ENCODE measurements at regions not wholly inside any gene's neighbourhood (a gene's known extent, or its start where the extent isn't known, plus 50 kb on each side); places are given as distances from the start of the nearest gene placed in this dataset.

- H3K27ac ChIP-seq (replicated peaks), result no peak overlapping the region
- H3K27me3 ChIP-seq (ENCODE audit: insufficient read depth, poor library complexity, severe bottlenecking), result no peaks in the 10 kb centered on the region
- no peak overlapping the region for H3K4me3 ChIP-seq (replicated peaks; ENCODE audit: insufficient read depth, low read length)
- TF ChIP-seq POLR2AphosphoS5 (IDR thresholded peaks at IDR 0.05; ENCODE audit: low read depth) (no peak), GABPA (IDR thresholded peaks at IDR 0.05; ENCODE audit: low read depth) (no peak), SPI1 (IDR thresholded peaks at IDR 0.05; ENCODE audit: borderline replicate concordance, low read depth) (no peak), CTCF (IDR thresholded peaks at IDR 0.05; ENCODE audit: insufficient read depth, low read length) (no peak)
- TF ChIP-seq, protein P1, sequence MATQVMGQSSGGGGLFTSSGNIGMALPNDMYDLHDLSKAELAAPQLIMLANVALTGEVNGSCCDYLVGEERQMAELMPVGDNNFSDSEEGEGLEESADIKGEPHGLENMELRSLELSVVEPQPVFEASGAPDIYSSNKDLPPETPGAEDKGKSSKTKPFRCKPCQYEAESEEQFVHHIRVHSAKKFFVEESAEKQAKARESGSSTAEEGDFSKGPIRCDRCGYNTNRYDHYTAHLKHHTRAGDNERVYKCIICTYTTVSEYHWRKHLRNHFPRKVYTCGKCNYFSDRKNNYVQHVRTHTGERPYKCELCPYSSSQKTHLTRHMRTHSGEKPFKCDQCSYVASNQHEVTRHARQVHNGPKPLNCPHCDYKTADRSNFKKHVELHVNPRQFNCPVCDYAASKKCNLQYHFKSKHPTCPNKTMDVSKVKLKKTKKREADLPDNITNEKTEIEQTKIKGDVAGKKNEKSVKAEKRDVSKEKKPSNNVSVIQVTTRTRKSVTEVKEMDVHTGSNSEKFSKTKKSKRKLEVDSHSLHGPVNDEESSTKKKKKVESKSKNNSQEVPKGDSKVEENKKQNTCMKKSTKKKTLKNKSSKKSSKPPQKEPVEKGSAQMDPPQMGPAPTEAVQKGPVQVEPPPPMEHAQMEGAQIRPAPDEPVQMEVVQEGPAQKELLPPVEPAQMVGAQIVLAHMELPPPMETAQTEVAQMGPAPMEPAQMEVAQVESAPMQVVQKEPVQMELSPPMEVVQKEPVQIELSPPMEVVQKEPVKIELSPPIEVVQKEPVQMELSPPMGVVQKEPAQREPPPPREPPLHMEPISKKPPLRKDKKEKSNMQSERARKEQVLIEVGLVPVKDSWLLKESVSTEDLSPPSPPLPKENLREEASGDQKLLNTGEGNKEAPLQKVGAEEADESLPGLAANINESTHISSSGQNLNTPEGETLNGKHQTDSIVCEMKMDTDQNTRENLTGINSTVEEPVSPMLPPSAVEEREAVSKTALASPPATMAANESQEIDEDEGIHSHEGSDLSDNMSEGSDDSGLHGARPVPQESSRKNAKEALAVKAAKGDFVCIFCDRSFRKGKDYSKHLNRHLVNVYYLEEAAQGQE (IDR thresholded peaks at IDR 0.05; ENCODE audit: insufficient replicate concordance, low read depth), result no peak
- no peak for DNase-seq (ENCODE audit: low read depth in 1 of 2, low spot score in 1 of 2)
These were observed 279.0 kb upstream of the EPHA3 start for GRCh38 chr3:88828466-88828865.

DNA sequence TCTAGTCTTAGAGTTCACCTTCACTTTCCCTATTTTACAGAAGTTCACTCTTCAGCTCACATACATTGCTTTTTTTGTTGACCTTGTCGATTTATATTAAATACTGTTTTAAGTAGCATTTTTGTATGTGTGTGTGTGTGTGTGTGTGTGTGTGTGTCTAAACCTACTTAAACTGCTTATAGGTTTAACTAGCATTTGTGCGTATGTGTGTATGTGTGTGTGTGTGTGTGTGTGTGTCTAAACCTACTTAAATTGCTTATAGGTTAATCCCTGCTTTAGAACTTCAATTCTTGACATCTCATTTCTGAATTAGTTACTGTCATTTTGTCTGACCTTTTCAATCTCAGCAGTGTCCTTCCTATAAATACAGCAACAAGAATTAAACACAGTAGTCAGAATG lies 254.8 kb upstream of the EPHA3 start:
- TF ChIP-seq CTCF (IDR thresholded peaks at IDR 0.05; ENCODE audit: insufficient read depth, low read length) (no peak), SPI1 (IDR thresholded peaks at IDR 0.05; ENCODE audit: borderline replicate concordance, low read depth) (no peak), POLR2AphosphoS5 (IDR thresholded peaks at IDR 0.05; ENCODE audit: low read depth) (no peak), GABPA (IDR thresholded peaks at IDR 0.05; ENCODE audit: low read depth) (no peak)
- TF ChIP-seq, protein P1 (IDR thresholded peaks at IDR 0.05; ENCODE audit: insufficient replicate concordance, low read depth), result no peak
- Histone ChIP-seq H3K27me3 (ENCODE audit: insufficient read depth, poor library complexity, severe bottlenecking) (no peaks in the 10 kb centered on the region), H3K4me3 (replicated peaks; ENCODE audit: insufficient read depth, low read length) (no peak overlapping the region), H3K27ac (replicated peaks) (no peak overlapping the region)
- no peak for DNase-seq (ENCODE audit: low read depth in 1 of 2, low spot score in 1 of 2)

GRCh38 chr3:88863196-88863595 lies 244.2 kb upstream of the EPHA3 start:
- DNase-seq (ENCODE audit: low read depth in 1 of 2, low spot score in 1 of 2), result no peak
- no peaks in the 10 kb centered on the region for H3K27me3 ChIP-seq (ENCODE audit: insufficient read depth, poor library complexity, severe bottlenecking)
- TF ChIP-seq CTCF (IDR thresholded peaks at IDR 0.05; ENCODE audit: insufficient read depth, low read length), result no peak
- TF ChIP-seq, protein P1 (IDR thresholded peaks at IDR 0.05; ENCODE audit: insufficient replicate concordance, low read depth), result no peak
- no peak for TF ChIP-seq SPI1 (IDR thresholded peaks at IDR 0.05; ENCODE audit: borderline replicate concordance, low read depth)
- no peak for TF ChIP-seq POLR2AphosphoS5 (IDR thresholded peaks at IDR 0.05; ENCODE audit: low read depth)
- no peak for TF ChIP-seq GABPA (IDR thresholded peaks at IDR 0.05; ENCODE audit: low read depth)
- H3K27ac ChIP-seq (replicated peaks), result no peak overlapping the region
- H3K4me3 ChIP-seq (replicated peaks; ENCODE audit: insufficient read depth, low read length), result no peak overlapping the region
